ENCODE measurements at regions not wholly inside any gene's neighbourhood (a gene's known extent, or its start where the extent isn't known, plus 50 kb on each side); places are given as distances from the start of the nearest gene placed in this dataset.

GRCh38 chr20:21653628-21654027 is 51.8 kb upstream of the PAX1 start:
- no peak for DNase-seq

DNA sequence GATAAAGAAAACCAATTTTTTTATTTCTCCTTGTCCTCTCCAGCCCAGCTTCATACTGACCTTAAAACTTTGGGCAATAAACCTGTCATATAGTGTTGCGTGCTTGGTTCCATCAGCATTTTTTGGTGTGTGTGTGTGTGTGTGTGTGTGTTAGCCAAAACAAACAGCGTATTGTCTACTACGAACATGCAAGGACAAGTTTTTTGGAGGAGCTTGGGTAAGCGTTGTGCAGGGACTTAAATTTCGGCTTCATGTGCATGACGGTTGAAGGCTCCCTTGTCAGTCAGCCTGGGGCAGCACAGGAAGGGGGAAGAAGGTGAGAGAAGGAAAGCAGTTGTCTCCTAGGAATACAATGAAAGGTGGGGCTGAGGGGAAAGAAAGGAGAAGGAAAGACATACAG is 62.0 kb upstream of the PAX1 start:
- DNase-seq = no peak

- peak; percentile 2 for DNase-seq
These were observed 64.9 kb upstream of the PAX1 start for GRCh38 chr20:21640556-21640955.

DNA sequence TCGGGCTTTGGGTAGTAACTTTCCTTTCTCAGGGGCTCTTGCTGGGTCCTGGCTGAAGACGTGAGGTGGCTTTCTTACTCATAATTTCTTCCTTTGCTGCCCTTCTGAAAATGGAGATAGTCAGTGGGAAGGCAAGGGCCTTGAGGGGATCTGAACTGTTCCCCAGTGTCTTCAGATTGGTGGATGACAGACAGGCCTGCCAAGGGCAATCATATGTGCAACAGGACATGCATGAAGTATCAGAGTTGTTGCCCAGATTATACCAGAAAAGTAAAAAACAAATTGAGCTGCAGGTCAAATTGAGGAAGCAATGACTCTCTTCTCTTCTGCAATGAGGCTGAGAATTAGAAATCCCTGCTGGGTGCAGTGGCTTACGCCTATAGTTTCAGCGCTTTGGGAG is 71.6 kb upstream of the PAX1 start:
- DNase-seq = no peak

GRCh38 chr20:21632735-21633053 is 72.8 kb upstream of the PAX1 start:
- no peak for DNase-seq

DNA sequence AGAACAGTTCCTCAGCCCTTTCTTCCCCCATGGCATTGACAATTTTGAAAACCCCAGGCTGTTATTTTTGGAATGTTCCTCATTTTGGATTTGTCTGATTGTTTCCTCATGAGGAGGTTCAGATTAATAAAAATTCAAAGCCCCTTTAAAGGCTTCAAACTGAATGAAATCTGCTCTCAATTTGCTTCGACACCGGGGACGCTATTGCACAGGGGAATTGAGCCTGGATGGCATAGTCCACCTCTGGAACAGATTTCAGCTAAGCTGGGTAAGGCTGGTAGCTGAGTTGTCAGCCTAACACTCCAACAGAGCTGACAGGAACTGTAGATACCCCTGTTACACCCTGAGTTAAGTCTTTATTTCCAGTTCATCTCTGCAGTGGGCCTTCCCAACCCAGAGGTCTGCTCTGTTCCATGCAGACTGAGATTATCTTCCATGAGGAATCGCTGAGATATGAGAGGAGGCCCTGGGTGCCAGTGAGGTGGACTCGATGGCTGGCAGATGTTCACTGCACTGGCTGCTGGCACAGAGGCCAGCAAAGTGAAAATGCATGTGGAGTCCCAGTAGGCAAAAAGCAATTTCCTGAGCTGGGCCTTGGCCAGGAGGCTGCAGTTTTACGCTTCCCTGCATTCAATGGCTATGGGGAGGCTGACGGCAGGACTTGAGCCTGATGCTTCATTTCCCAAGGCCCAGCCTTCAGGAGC is 73.3 kb upstream of the PAX1 start:
- DNase-seq = no peak

GRCh38 chr20:21628800-21629199 is 76.7 kb upstream of the PAX1 start:
- no peak for DNase-seq

DNA sequence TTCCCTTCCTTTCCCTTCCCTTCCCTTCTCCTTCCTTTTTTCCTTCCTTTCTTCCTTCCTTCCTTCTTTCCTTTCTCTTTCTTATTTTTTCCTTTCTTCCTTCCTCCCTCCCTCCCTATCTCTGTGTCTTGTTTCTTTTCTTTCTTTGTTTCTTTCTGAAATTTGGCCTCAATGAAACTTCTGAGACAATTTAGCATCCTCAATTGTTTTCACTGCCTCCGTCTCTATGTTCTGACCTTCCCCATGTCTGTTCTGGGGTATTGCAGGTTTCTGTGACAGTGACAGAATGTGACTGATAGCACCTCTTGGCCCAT is 81.7 kb upstream of the PAX1 start:
- no peak for DNase-seq

- no peak for DNase-seq
These were observed 82.2 kb upstream of the PAX1 start for GRCh38 chr20:21623074-21623780.

- no peak for DNase-seq
These were observed 83.2 kb upstream of the PAX1 start for GRCh38 chr20:21622097-21622857.

GRCh38 chr20:21618759-21619416 is 86.6 kb upstream of the PAX1 start:
- no peak for DNase-seq

GRCh38 chr20:21615617-21616080 is 89.8 kb upstream of the PAX1 start:
- peak; percentile 10 for DNase-seq

DNA sequence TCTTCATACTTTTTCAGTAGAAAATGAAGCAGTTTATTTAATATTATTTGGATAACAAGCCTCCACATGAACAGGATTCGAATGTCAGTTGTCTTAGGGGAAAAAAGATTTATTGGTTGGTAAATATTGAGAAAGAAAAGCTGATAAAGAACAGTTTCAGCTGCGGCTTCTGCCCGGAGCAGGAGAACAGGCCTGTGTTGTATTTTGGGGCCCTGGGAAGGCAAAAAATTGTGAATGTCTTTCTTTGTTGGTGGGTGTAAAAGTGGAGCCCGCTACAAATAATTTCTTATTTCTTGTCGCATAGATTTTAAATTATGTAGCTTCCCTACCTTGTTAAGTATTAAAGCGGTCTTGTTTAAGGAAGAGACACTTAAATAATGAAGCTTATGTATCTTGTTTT is 90.5 kb upstream of the PAX1 start:
- DNase-seq = no peak

GRCh38 chr20:21613512-21613911 is 92.0 kb upstream of the PAX1 start:
- no peak for DNase-seq

DNA sequence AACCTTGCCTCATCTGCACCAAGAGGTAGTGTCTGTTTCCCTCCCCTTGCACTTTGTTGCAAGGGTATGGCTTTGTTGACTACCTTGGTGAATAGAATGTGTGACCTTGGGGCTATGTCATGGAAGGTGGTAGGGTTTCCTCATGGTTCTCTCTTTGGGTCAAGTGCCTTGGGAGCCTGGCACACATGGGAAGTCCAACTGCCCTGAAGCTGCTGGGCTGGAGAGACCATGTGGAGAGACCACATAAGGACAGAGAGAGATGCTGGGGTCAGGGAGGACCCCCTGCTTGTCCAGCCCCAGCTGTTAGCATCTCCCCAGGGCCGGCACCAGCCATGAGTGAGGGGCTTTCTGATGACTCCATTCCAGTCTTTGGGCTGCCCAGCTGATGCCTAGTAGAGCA is 95.5 kb upstream of the PAX1 start:
- no peak for DNase-seq

- no peak for DNase-seq
These were observed 95.4 kb upstream of the NKX2-2 start for GRCh38 chr20:21609221-21609620.

GRCh38 chr20:21608777-21609176 is 94.9 kb upstream of the NKX2-2 start:
- no peak for DNase-seq

GRCh38 chr20:21607971-21608725 is 94.3 kb upstream of the NKX2-2 start:
- DNase-seq = no peak

- DNase-seq = no peak
These were observed 87.9 kb upstream of the NKX2-2 start for GRCh38 chr20:21601799-21602198.

- DNase-seq = no peak
These were observed 72.8 kb upstream of the NKX2-2 start for GRCh38 chr20:21586682-21587081.

DNA sequence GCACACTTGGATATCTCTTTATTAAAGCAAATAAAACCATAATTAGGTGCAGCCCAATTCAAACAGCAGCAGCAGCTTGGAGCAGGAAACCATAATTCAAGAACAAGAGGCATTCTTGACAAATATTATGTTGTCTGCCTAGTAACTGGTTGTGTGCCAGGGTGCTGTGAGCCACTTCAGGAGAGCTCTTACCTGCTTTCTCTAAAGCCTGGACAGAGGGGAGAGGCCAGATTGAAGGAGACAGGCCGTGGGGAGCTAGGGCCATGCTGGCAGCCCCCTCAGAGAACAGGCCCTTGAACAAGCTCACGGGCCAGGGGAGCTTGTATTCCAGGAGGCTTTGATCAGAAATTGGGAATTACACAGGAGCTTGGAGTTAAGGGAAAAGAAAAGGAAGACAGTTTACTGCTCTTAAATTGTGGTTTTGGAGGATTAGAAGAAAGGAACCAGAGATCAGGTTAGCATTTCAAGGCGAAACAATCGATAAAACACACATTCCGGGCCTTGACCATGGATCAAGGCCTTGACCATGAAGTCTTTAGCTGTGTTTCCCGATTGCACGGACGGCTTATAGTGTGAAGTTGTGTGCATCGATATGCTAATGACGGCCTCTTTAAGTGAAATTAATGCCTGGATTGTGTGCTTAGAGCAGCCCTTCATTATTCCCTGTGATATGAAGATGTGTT is 69.8 kb upstream of the NKX2-2 start:
- DNase-seq = no peak

DNA sequence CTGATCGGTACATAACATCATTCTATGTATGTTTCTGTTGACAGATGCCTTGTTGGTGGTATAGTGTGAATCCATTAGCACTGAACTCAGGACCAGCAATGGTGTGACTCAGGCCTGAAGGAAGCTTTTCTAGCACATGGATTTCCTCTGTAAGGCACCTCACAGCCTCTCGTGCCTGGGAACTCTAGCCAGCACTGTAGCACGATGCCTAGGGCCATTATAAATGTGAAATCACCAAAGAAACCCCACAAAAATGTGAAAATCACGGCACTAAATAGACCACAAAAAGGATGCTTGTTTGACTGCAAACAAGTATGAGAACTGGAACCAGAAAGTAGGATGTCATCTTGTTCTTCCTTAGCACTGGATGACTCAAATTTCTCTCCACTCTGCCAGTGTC is 63.7 kb upstream of the NKX2-2 start:
- DNase-seq = no peak

Data from skin of body (tissue), 1 donor.